ENCODE measurements at regions not wholly inside any gene's neighbourhood (a gene's known extent, or its start where the extent isn't known, plus 50 kb on each side); places are given as distances from the start of the nearest gene placed in this dataset.
"Not testable (repeated sequence)": the region's sequence is repeated elsewhere in the genome, so short reads cannot be mapped to it uniquely, and the experiment has no call there.

DNA sequence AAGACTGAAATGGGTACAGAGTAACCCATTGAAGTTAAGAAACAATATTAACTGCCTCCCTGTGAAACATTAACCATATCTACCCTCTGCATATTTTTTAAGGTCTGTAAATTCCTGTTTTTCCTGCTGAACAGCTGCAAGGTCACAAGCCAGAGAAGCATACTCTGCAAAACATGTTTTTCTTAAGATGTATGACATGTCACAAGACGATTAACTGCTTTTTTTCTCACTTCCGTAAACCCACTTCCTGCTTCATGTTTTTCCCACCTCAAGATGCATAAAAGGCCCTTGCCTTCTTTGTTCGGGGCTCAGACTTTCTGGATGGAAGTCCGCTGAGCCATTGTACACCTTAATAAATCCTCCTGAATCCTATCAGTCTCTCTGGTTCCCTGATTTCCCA lies 504.7 kb upstream of the MIS18BP1 start:
- Histone ChIP-seq H3K9me1 (ENCODE audit: control insufficient read depth, insufficient read depth, low read length) (no peaks in the 10 kb centered on the region), H4K20me1 (replicated peaks; ENCODE audit: control insufficient read depth, insufficient read depth, low read length) (no peaks in the 10 kb centered on the region), H3K9ac (ENCODE audit: insufficient read depth in 1 of 2, low read depth in 2 of 2, low read length in 2 of 2) (no peak overlapping the region), H3K79me2 (ENCODE audit: control insufficient read depth, insufficient read depth, low read length) (no peaks in the 10 kb centered on the region), H3K4me2 (ENCODE audit: insufficient read depth, low read length) (no peak overlapping the region), H3K9me3 (replicated peaks; ENCODE audit: control insufficient read depth, insufficient read depth, low read depth, low read length) (no peaks in the 10 kb centered on the region; the same call in 1 of the 2 replicates), H3K27me3 (ENCODE audit: control insufficient read depth in 2 of 2, insufficient read depth in 2 of 2, low read length in 2 of 2) (no peaks in the 10 kb centered on the region), H3K27ac (ENCODE audit: extremely low read depth, low read depth, low read length) (no peak overlapping the region), H3K36me3 (ENCODE audit: control insufficient read depth, insufficient read depth, low read length) (no peaks in the 10 kb centered on the region), H3K4me1 (replicated peaks in 1 of 2; ENCODE audit: control insufficient read depth in 2 of 2, insufficient read depth in 2 of 2, low read length in 2 of 2) (no peaks in the 10 kb centered on the region), H2AFZ (ENCODE audit: low read depth, low read length) (no peak overlapping the region), H3K4me3 (no peak overlapping the region)
- FAIRE-seq, result no peak
- TF ChIP-seq SRSF9 (IDR thresholded peaks at IDR 0.05; ENCODE audit: borderline replicate concordance, low read depth, low read length) (no peak), CREBBP (IDR thresholded peaks at IDR 0.05; ENCODE audit: low read depth, low read length) (no peak), ZNF197 (CRISPR knock-in tag; IDR thresholded peaks at IDR 0.05; ENCODE audit: low read depth) (no peak), ZC3H11A (IDR thresholded peaks at IDR 0.05; ENCODE audit: low read depth, low read length) (no peak), NR3C1 (CRISPR knock-in tag; IDR thresholded peaks at IDR 0.05) (no peak), SP2 (IDR thresholded peaks at IDR 0.05; ENCODE audit: extremely low read depth, low read depth, low read length, poor library complexity, severe bottlenecking) (no peak), ILK (tag; IDR thresholded peaks at IDR 0.05; ENCODE audit: borderline replicate concordance, low read depth) (no peak), ETV5 (CRISPR knock-in tag; IDR thresholded peaks at IDR 0.05; ENCODE audit: low read depth) (no peak), MCM2 (IDR thresholded peaks at IDR 0.05; ENCODE audit: low read depth) (no peak), THRA (IDR thresholded peaks at IDR 0.05) (no peak), FOS (IDR thresholded peaks at IDR 0.05; ENCODE audit: extremely low read depth, insufficient read length) (no peak), ZNF79 (CRISPR knock-in tag; IDR thresholded peaks at IDR 0.05; ENCODE audit: low read depth) (no peak)
- TF ChIP-seq, protein P1, sequence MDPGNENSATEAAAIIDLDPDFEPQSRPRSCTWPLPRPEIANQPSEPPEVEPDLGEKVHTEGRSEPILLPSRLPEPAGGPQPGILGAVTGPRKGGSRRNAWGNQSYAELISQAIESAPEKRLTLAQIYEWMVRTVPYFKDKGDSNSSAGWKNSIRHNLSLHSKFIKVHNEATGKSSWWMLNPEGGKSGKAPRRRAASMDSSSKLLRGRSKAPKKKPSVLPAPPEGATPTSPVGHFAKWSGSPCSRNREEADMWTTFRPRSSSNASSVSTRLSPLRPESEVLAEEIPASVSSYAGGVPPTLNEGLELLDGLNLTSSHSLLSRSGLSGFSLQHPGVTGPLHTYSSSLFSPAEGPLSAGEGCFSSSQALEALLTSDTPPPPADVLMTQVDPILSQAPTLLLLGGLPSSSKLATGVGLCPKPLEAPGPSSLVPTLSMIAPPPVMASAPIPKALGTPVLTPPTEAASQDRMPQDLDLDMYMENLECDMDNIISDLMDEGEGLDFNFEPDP (CRISPR knock-in tag; IDR thresholded peaks at IDR 0.05), result no peak
- DNase-seq (ENCODE audit: extremely low read depth in 1 of 4, low spot score in 3 of 4), result no peak
- WGBS (ENCODE audit: insufficient coverage, low coverage, missing lambda C conversion rate), result 0% methylated on average over 4 of the region's 4 CpGs
- POLR2A ChIA-PET, result no interaction called here
- CTCF ChIA-PET (ENCODE audit: low intra/inter-chr PET ratio), result no interaction called here
- intact Hi-C loops (cut with micrococcal nuclease) (no loop called here), in situ Hi-C loops (cut with MboI) (no loop called here)
- ATAC-seq, result no peak
- no TSS peak for BruUV-seq (replicated peaks)

- ATAC-seq; H3K4me1 ChIP-seq (replicated peaks in 1 of 2; ENCODE audit: control insufficient read depth in 2 of 2, insufficient read depth in 2 of 2, low read length in 2 of 2); H3K79me2 ChIP-seq (ENCODE audit: control insufficient read depth, insufficient read depth, low read length); FAIRE-seq; H3K36me3 ChIP-seq (ENCODE audit: control insufficient read depth, insufficient read depth, low read length); H3K4me2 ChIP-seq (ENCODE audit: insufficient read depth, low read length); DNase-seq (ENCODE audit: extremely low read depth in 1 of 4, low spot score in 3 of 4); BruUV-seq (replicated peaks); POLR2A ChIA-PET; H3K27me3 ChIP-seq (ENCODE audit: control insufficient read depth in 2 of 2, insufficient read depth in 2 of 2, low read length in 2 of 2); H3K27ac ChIP-seq (ENCODE audit: extremely low read depth, low read depth, low read length); H3K9me3 ChIP-seq (replicated peaks; ENCODE audit: control insufficient read depth, insufficient read depth, low read depth, low read length); H4K20me1 ChIP-seq (replicated peaks; ENCODE audit: control insufficient read depth, insufficient read depth, low read length); H3K9ac ChIP-seq (ENCODE audit: insufficient read depth in 1 of 2, low read depth in 2 of 2, low read length in 2 of 2); CTCF ChIA-PET (ENCODE audit: low intra/inter-chr PET ratio); intact Hi-C loops (cut with micrococcal nuclease); H2AFZ ChIP-seq (ENCODE audit: low read depth, low read length); in situ Hi-C loops (cut with MboI); H3K4me3 ChIP-seq; H3K9me1 ChIP-seq (ENCODE audit: control insufficient read depth, insufficient read depth, low read length): not testable (repeated sequence)
- 0% methylated on average over 2 of the region's 2 CpGs for WGBS (ENCODE audit: insufficient coverage, low coverage, missing lambda C conversion rate)
Measured at GRCh38 chr14:45756412-45756811, 503.4 kb upstream of the MIS18BP1 start.
